H1 (cell line): ENCODE measurements at regions not wholly inside any gene's neighbourhood (a gene's known extent, or its start where the extent isn't known, plus 50 kb on each side); places are given as distances from the start of the nearest gene placed in this dataset.

Source experiments
- CTCF ChIA-PET: fragments of 300-600 bp; sonication (Branson Sonifier 250); formaldehyde crosslinking; loops from one replicate; lab custom pipeline; 2021; ENCODE audit not compliant: partially characterized antibody; lab: Charles Lee
- POLR2A ChIA-PET: fragments of 300-600 bp; sonication (Branson Sonifier 250); formaldehyde crosslinking; loops from one replicate; lab custom pipeline; 2021; ENCODE audit warnings: inconsistent platforms; ENCODE audit not compliant: partially characterized antibody; lab: Charles Lee
- DNase-seq, 2 experiments: peaks; one replicate each; pipeline versions ENCODE4 v3.0.0 to v3.0.0-alpha.2; 2010 to 2022; ENCODE audit warnings: low spot score in 2 of 2, low read depth in 1 of 2, mixed read lengths in 1 of 2
- FAIRE-seq: peaks from 2 replicates; lab custom pipeline; 2011; peaks lifted over from hg19 to GRCh38; lab: Jason Lieb, UNC
- H2AFZ ChIP-seq: 2 replicates; pipeline ENCODE4 v1.8.1; 2012; ENCODE audit warnings: low read length, inconsistent platforms
- H2AK5ac ChIP-seq: 2 replicates; pipeline ENCODE4 v1.6.1; 2013; ENCODE audit warnings: low read depth, low read length
- H2BK120ac ChIP-seq: replicated peaks from 2 replicates; pipeline ENCODE3; 2013; ENCODE audit warnings: low read depth, low read length, inconsistent platforms
- H2BK12ac ChIP-seq: 2 replicates; pipeline ENCODE4 v1.6.1; 2013; ENCODE audit warnings: low read depth, low read length
- H2BK15ac ChIP-seq: 2 replicates; pipeline ENCODE4 v1.6.1; 2013; ENCODE audit warnings: low read length
- H2BK20ac ChIP-seq: 2 replicates; pipeline ENCODE4 v1.6.1; 2013; ENCODE audit warnings: low read length
- H2BK5ac ChIP-seq: 2 replicates; pipeline ENCODE4 v1.6.1; 2013; ENCODE audit warnings: low read depth, low read length
- H3K14ac ChIP-seq: 2 replicates; pipeline ENCODE4 v1.6.1; 2013; ENCODE audit warnings: inconsistent platforms; ENCODE audit not compliant: insufficient read length
- H3K18ac ChIP-seq: 2 replicates; pipeline ENCODE4 v1.6.1; 2013; ENCODE audit warnings: low read length; ENCODE audit errors: extremely low read depth
- H3K23ac ChIP-seq: 2 replicates; pipeline ENCODE4 v1.6.1; 2013; ENCODE audit warnings: inconsistent platforms; ENCODE audit not compliant: insufficient read length
- H3K23me2 ChIP-seq: 2 replicates; pipeline ENCODE4 v1.6.1; 2013; ENCODE audit warnings: low read depth, low read length
- H3K27ac ChIP-seq: 2 replicates; pipeline ENCODE4 v1.6.1; 2011; ENCODE audit warnings: low read depth, low read length, inconsistent platforms
- H3K27me3 ChIP-seq, 4 experiments: replicated peaks in 1 of 4; 1 replicate in 1 of 4; 2 replicates in 3 of 4; pipeline versions ENCODE4 v1.6.1 to v1.8.1; 2011 to 2013; ENCODE audit warnings: low read length in 3 of 4, mild to moderate bottlenecking in 3 of 4, inconsistent platforms in 2 of 4, mixed read lengths in 2 of 4, moderate library complexity in 1 of 4; ENCODE audit not compliant: control insufficient read depth in 3 of 4, insufficient read depth in 3 of 4; ENCODE audit errors: extremely low read depth in 1 of 4
- H3K36me3 ChIP-seq, 4 experiments: 2 replicates each; pipeline versions ENCODE4 v1.6.1 to v1.8.1; 2011 to 2013; ENCODE audit warnings: mild to moderate bottlenecking in 4 of 4, low read length in 3 of 4, moderate library complexity in 2 of 4, control low read depth in 1 of 4, inconsistent platforms in 1 of 4; ENCODE audit not compliant: insufficient read depth in 4 of 4, control insufficient read depth in 2 of 4
- H3K4ac ChIP-seq: replicated peaks from 2 replicates; pipeline ENCODE3; 2013; ENCODE audit warnings: low read length, low read depth, mixed read lengths, inconsistent platforms; ENCODE audit not compliant: insufficient read length
- H3K4me1 ChIP-seq, 4 experiments: replicated peaks in 1 of 4; 1 replicate in 1 of 4; 2 replicates in 3 of 4; pipeline versions ENCODE4 v1.6.1 to v1.8.1; 2011 to 2013; ENCODE audit warnings: low read length in 3 of 4, inconsistent platforms in 2 of 4, mixed read lengths in 1 of 4; ENCODE audit not compliant: insufficient read depth in 4 of 4, control insufficient read depth in 3 of 4
- H3K4me2 ChIP-seq, 2 experiments: 2 replicates each; pipeline versions ENCODE4 v1.6.1 to v1.8.1; 2011 to 2013; ENCODE audit warnings: low read depth in 2 of 2, low read length in 2 of 2, control low read depth in 1 of 2, inconsistent platforms in 1 of 2, mild to moderate bottlenecking in 1 of 2; ENCODE audit not compliant: insufficient read depth in 1 of 2
- H3K4me3 ChIP-seq, 4 experiments: fragments of 200-600, 300-600 bp in 1 of 4; sonication (generic), shearing (Covaris generic), sonication (Bioruptor Twin) in 1 of 4; 2 replicates each; pipeline versions ENCODE4 v1.5.1 to v1.8.1; 2011 to 2016; ENCODE audit warnings: low read length in 4 of 4, low read depth in 3 of 4, control low read depth in 2 of 4, inconsistent platforms in 2 of 4, mild to moderate bottlenecking in 2 of 4, mixed read lengths in 1 of 4, moderate library complexity in 1 of 4; ENCODE audit not compliant: insufficient read depth in 2 of 4; ENCODE audit errors: extremely low read depth in 1 of 4
- H3K56ac ChIP-seq: replicated peaks from 2 replicates; pipeline ENCODE3; 2013; ENCODE audit warnings: low read depth, mild to moderate bottlenecking, mixed read lengths, low read length, inconsistent platforms; ENCODE audit not compliant: insufficient read length
- H3K79me1 ChIP-seq: 2 replicates; pipeline ENCODE4 v1.6.1; 2013; ENCODE audit warnings: low read depth, low read length, control low read depth
- H3K79me2 ChIP-seq, 2 experiments: 2 replicates each; pipeline versions ENCODE4 v1.6.1 to v1.8.1; 2012 to 2013; ENCODE audit warnings: low read length in 2 of 2, mild to moderate bottlenecking in 2 of 2, inconsistent platforms in 1 of 2; ENCODE audit not compliant: insufficient read depth in 2 of 2, control insufficient read depth in 1 of 2
- H3K9ac ChIP-seq, 4 experiments: replicated peaks in 1 of 4; 1 replicate in 1 of 4; 2 replicates in 3 of 4; pipeline versions ENCODE4 v1.6.1 to v1.8.1; 2011 to 2013; ENCODE audit warnings: low read depth in 3 of 4, low read length in 3 of 4, control low read depth in 2 of 4, mild to moderate bottlenecking in 2 of 4, moderate library complexity in 2 of 4, inconsistent platforms in 1 of 4; ENCODE audit errors: extremely low read depth in 1 of 4
- H3K9me3 ChIP-seq, 2 experiments: 2 replicates each; pipeline versions ENCODE4 v1.6.1 to v1.8.1; 2012 to 2013; ENCODE audit warnings: mild to moderate bottlenecking in 2 of 2, moderate library complexity in 2 of 2, control low read depth in 1 of 2, inconsistent platforms in 1 of 2, low read depth in 1 of 2, low read length in 1 of 2, mixed read lengths in 1 of 2; ENCODE audit not compliant: insufficient read depth in 2 of 2
- H4K20me1 ChIP-seq, 2 experiments: replicated peaks in 1 of 2; 2 replicates each; pipeline versions ENCODE3 to v1.8.1; 2011 to 2013; ENCODE audit warnings: inconsistent platforms in 2 of 2, low read length in 2 of 2, mild to moderate bottlenecking in 1 of 2; ENCODE audit not compliant: insufficient read depth in 2 of 2, control insufficient read depth in 1 of 2
- H4K5ac ChIP-seq: 2 replicates; pipeline ENCODE4 v1.6.1; 2013; ENCODE audit warnings: low read length, low read depth, mixed read lengths, inconsistent platforms; ENCODE audit not compliant: insufficient read length
- H4K8ac ChIP-seq: 2 replicates; pipeline ENCODE4 v1.8.0; 2013; ENCODE audit warnings: mild to moderate bottlenecking, moderate library complexity, low read length, inconsistent platforms; ENCODE audit not compliant: insufficient read depth; ENCODE audit errors: extremely low read depth
- H4K91ac ChIP-seq: replicated peaks from 2 replicates; pipeline ENCODE3; 2013; ENCODE audit warnings: low read length, mixed read lengths, inconsistent platforms; ENCODE audit not compliant: insufficient read length
- CEBPB ChIP-seq: IDR thresholded peaks from 2 replicates; pipeline ENCODE4 v1.6.1; 2012; ENCODE audit warnings: low read depth, low read length
- EZH2 ChIP-seq: fragments of 200-600 bp; sonication (generic); IDR thresholded peaks from 2 replicates; pipeline ENCODE4 v1.7.1; 2012; ENCODE audit warnings: low read depth, mild to moderate bottlenecking, moderate library complexity, low read length, inconsistent platforms; ENCODE audit not compliant: severe bottlenecking
- SIN3A ChIP-seq, 2 experiments: IDR thresholded peaks in 1 of 2; conservative IDR thresholded peaks in 1 of 2; 2 replicates each; pipeline ENCODE4 v1.6.1; 2011 to 2012; ENCODE audit warnings: low read length in 2 of 2, improper control_type of control experiment in 1 of 2, low read depth in 1 of 2, mild to moderate bottlenecking in 1 of 2
- WGBS, 2 experiments: shearing (Covaris generic) in 1 of 2; methylation state at CpG; one replicate each; pipeline versions ENCODE4 v1.1.6 to v1.1.7; 2013 to 2015; ENCODE audit warnings: low lambda C conversion rate in 2 of 2, mixed read lengths in 2 of 2, inconsistent platforms in 1 of 2, low coverage in 1 of 2, missing lambda C conversion rate in 1 of 2; ENCODE audit not compliant: insufficient replicate concordance in 2 of 2, insufficient coverage in 1 of 2, insufficient read length in 1 of 2; ENCODE audit errors: extremely low coverage in 1 of 2, missing lambda C conversion rate in 1 of 2; 5-methylcytosine and 5-hydroxymethylcytosine counted together

- Histone ChIP-seq H2BK15ac (no peak overlapping the region), H3K36me3 (no peaks in the 10 kb centered on the region), H3K27me3 (peaks cover 4 to 23% (median 10%) of the 10 kb centered on the region in 4 experiments), H3K79me1 (no peaks in the 10 kb centered on the region), H4K20me1 (no peaks in the 10 kb centered on the region), H2BK120ac (no peak overlapping the region), H3K18ac (no peak overlapping the region), H3K9ac (no peak overlapping the region), H3K56ac (no peak overlapping the region), H4K5ac (no peak overlapping the region), H3K4me2 (no peak overlapping the region), H3K4me1 (peaks cover 0 to 2% (median 0%) of the 10 kb centered on the region in 4 experiments; a peak in 2 of 7 replicates), H4K91ac (no peak overlapping the region), H2BK5ac (no peak overlapping the region), H2BK20ac (no peak overlapping the region), H2AFZ (no peak overlapping the region), H3K79me2 (no peaks in the 10 kb centered on the region)
- POLR2A ChIA-PET = no interaction called here
- CTCF ChIA-PET = interaction anchor here (1.2 to 1.4 kb wide), 2 partner anchors 22 to 24 kb away, joined by 3 read pairs; no protein-coding TSS in a partner anchor
- TF ChIP-seq EZH2 = no peak
- no peak for TF ChIP-seq CEBPB
- TF ChIP-seq SIN3A (conservative IDR thresholded peaks at IDR 0.05 in 1 of 2, IDR thresholded peaks at IDR 0.05 in 1 of 2; ENCODE audit: low read depth in 1 of 2, low read length in 2 of 2) = no peak
- TF ChIP-seq, all 59 proteins: peak for 0
- Histone ChIP-seq H4K8ac (no peak overlapping the region), H2BK12ac (no peak overlapping the region), H3K23ac (no peak overlapping the region), H3K4ac (no peak overlapping the region), H3K9me3 (no peaks in the 10 kb centered on the region), H3K27ac (no peak overlapping the region), H3K14ac (no peak overlapping the region), H3K4me3 (no peak overlapping the region), H2AK5ac (no peak overlapping the region), H3K23me2 (peaks cover 12% of the 10 kb centered on the region; the same call in 1 of the 2 replicates)
- FAIRE-seq (no peak), DNase-seq (no peak)
- 89% methylated on average over 1 of the region's 1 CpG; no CpG with 5 or more reads in 1 of the 2 experiments for WGBS, 2 experiments
Observed at GRCh38 chr3:87795701-87796100, 263.1 kb downstream of the CGGBP1 start.
